Adrenal gland (tissue), 5 donors: ENCODE measurements at regions not wholly inside any gene's neighbourhood (a gene's known extent, or its start where the extent isn't known, plus 50 kb on each side); places are given as distances from the start of the nearest gene placed in this dataset.
"Not testable (repeated sequence)": the region's sequence is repeated elsewhere in the genome, so short reads cannot be mapped to it uniquely, and the experiment has no call there.

ENCODE experiments used
- CTCF ChIP-seq, 6 experiments: fragments of 450-650 bp in 4 of 6; fragments of 200-600 bp in 2 of 6; sonication (generic) in 1 of 6; IDR thresholded peaks; 1 replicate in 5 of 6; 2 replicates in 1 of 6; pipeline versions ENCODE4 v1.5.1 to v1.8.0; 2016 to 2021; ENCODE audit warnings: antibody characterized with exemption in 6 of 6, mild to moderate bottlenecking in 2 of 6, moderate library complexity in 1 of 6
- POLR2A ChIP-seq, 2 donors: fragments of 450-650 bp; IDR thresholded peaks; one replicate each; pipeline ENCODE4 v1.6.1; 2017; ENCODE audit warnings: antibody characterized with exemption in 2 of 2, mild to moderate bottlenecking in 2 of 2, moderate library complexity in 1 of 2
- donor health status: DM: no; HTN: no; CAD: no.

GRCh38 chr13:18322821-18323220, 858.8 kb downstream of the TUBA3C start:
- not testable (repeated sequence) for TF ChIP-seq CTCF, POLR2A (IDR thresholded peaks at IDR 0.05)
